ENCODE measurements at regions not wholly inside any gene's neighbourhood (a gene's known extent, or its start where the extent isn't known, plus 50 kb on each side); places are given as distances from the start of the nearest gene placed in this dataset.

- no peak for FAIRE-seq
- 77 to 83% methylated on average over 1 of the region's 1 CpG for WGBS, 2 donors
- no peaks in the 10 kb centered on the region for H3K9me3 ChIP-seq
- no peak overlapping the region for H3K4me3 ChIP-seq
- DNase-seq, result no peak
- no peaks in the 10 kb centered on the region for H3K27me3 ChIP-seq
- no peak for TF ChIP-seq CTCF (IDR thresholded peaks at IDR 0.05)
- H3K4me1 ChIP-seq, result no peaks in the 10 kb centered on the region
- intact Hi-C loops (cut with DNase I), result no loop called here
- no peak overlapping the region for H3K27ac ChIP-seq
- no peaks in the 10 kb centered on the region for H3K36me3 ChIP-seq
- no peak for ATAC-seq
Measured at GRCh38 chr5:165695796-165696195, 2190.4 kb downstream of the MAT2B start.

GRCh38 chr5:165705960-165706359 is 2200.5 kb downstream of the MAT2B start:
- ATAC-seq (no peak), FAIRE-seq (no peak), DNase-seq (no peak)
- Histone ChIP-seq H3K4me3 (no peak overlapping the region), H3K36me3 (no peaks in the 10 kb centered on the region), H3K9me3 (no peaks in the 10 kb centered on the region), H3K4me1 (no peaks in the 10 kb centered on the region), H3K27ac (no peak overlapping the region), H3K27me3 (no peaks in the 10 kb centered on the region)
- TF ChIP-seq CTCF (IDR thresholded peaks at IDR 0.05), result no peak
- 100% methylated on average over 1 of the region's 1 CpG for WGBS, 2 donors
- intact Hi-C loops (cut with DNase I), result no loop called here

- no peak for ATAC-seq
- FAIRE-seq, result no peak
- Histone ChIP-seq H3K9me3 (no peaks in the 10 kb centered on the region), H3K27ac (no peak overlapping the region), H3K27me3 (no peaks in the 10 kb centered on the region), H3K4me3 (no peak overlapping the region), H3K4me1 (no peaks in the 10 kb centered on the region), H3K36me3 (no peaks in the 10 kb centered on the region)
- no peak for DNase-seq
- intact Hi-C loops (cut with DNase I), result no loop called here
- 86 to 88% methylated on average over 3 of the region's 3 CpGs for WGBS, 2 donors
- TF ChIP-seq CTCF (IDR thresholded peaks at IDR 0.05), result no peak
Measured at GRCh38 chr5:165712011-165712410, 2206.6 kb downstream of the MAT2B start.

GRCh38 chr5:165714598-165714997 is 2209.2 kb downstream of the MAT2B start:
- Histone ChIP-seq H3K9me3 (no peaks in the 10 kb centered on the region), H3K4me1 (no peaks in the 10 kb centered on the region), H3K27ac (no peak overlapping the region), H3K27me3 (no peaks in the 10 kb centered on the region), H3K4me3 (no peak overlapping the region), H3K36me3 (no peaks in the 10 kb centered on the region)
- no peak for TF ChIP-seq CTCF (IDR thresholded peaks at IDR 0.05)
- 63 to 69% methylated on average over 1 of the region's 1 CpG for WGBS, 2 donors
- DNase-seq (no peak), FAIRE-seq (no peak), ATAC-seq (no peak)
- intact Hi-C loops (cut with DNase I), result no loop called here

- ATAC-seq, result no peak
- DNase-seq, result no peak
- Histone ChIP-seq H3K36me3 (no peaks in the 10 kb centered on the region), H3K27me3 (no peaks in the 10 kb centered on the region), H3K27ac (no peak overlapping the region), H3K4me3 (no peak overlapping the region), H3K4me1 (no peaks in the 10 kb centered on the region), H3K9me3 (no peaks in the 10 kb centered on the region)
- no peak for FAIRE-seq
- intact Hi-C loops (cut with DNase I), result no loop called here
- 83 to 96% methylated on average over 3 of the region's 3 CpGs for WGBS, 2 donors
- no peak for TF ChIP-seq CTCF (IDR thresholded peaks at IDR 0.05)
Measured at GRCh38 chr5:165720901-165721300, 2215.5 kb downstream of the MAT2B start.

All from pancreas (tissue), 10 donors.